Urothelium cell line (cell line): ENCODE measurements at regions not wholly inside any gene's neighbourhood (a gene's known extent, or its start where the extent isn't known, plus 50 kb on each side); places are given as distances from the start of the nearest gene placed in this dataset.
A peak's percentile ranks its signal among the peaks of the same experiment; 100 is the strongest.

ENCODE experiments used
- DNase-seq: peaks from one replicate; pipeline ENCODE4 v3.0.0; 2011; ENCODE audit warnings: low spot score, mixed read lengths
- FAIRE-seq: peaks from 2 replicates; lab custom pipeline; 2011; peaks lifted over from hg19 to GRCh38; lab: Jason Lieb, UNC

GRCh38 chr4:117324851-117325491, 239.6 kb upstream of the TRAM1L1 start:
- peak; percentile 90 for FAIRE-seq
- DNase-seq: peak; percentile 63

GRCh38 chr4:117326091-117326490, 240.7 kb upstream of the TRAM1L1 start:
- DNase-seq (no peak), FAIRE-seq (no peak)

- no peak for FAIRE-seq
- DNase-seq: no peak
Observed at GRCh38 chr4:117327491-117327890, 242.1 kb upstream of the TRAM1L1 start.

- FAIRE-seq: no peak
- no peak for DNase-seq
Observed at GRCh38 chr4:117328333-117328732, 243.0 kb upstream of the TRAM1L1 start.

- FAIRE-seq (no peak), DNase-seq (no peak)
Observed at GRCh38 chr4:117331817-117332216, 246.4 kb upstream of the TRAM1L1 start.

- DNase-seq: no peak
- no peak for FAIRE-seq
Observed at GRCh38 chr4:117334451-117335188, 249.2 kb upstream of the TRAM1L1 start.

GRCh38 chr4:117357437-117357836, 272.1 kb upstream of the TRAM1L1 start:
- FAIRE-seq (no peak), DNase-seq (no peak)

GRCh38 chr4:117357866-117358265, 272.5 kb upstream of the TRAM1L1 start:
- no peak for FAIRE-seq

GRCh38 chr4:117370944-117371668, 285.7 kb upstream of the TRAM1L1 start:
- no peak for FAIRE-seq

More at GRCh38 chr4:117357866-117358265, 272.5 kb upstream of the TRAM1L1 start:
- DNase-seq: no peak

GRCh38 chr4:117375101-117375500, 289.7 kb upstream of the TRAM1L1 start:
- no peak for FAIRE-seq
- DNase-seq: no peak

More at GRCh38 chr4:117370944-117371668, 285.7 kb upstream of the TRAM1L1 start:
- DNase-seq: no peak

GRCh38 chr4:117376692-117377091, 291.3 kb upstream of the TRAM1L1 start:
- DNase-seq: no peak
- FAIRE-seq: no peak

GRCh38 chr4:117378942-117379341, 293.6 kb upstream of the TRAM1L1 start:
- no peak for DNase-seq
- FAIRE-seq: no peak

- FAIRE-seq: no peak
Observed at GRCh38 chr4:117383468-117383867, 298.1 kb upstream of the TRAM1L1 start.

GRCh38 chr4:117385526-117385925, 300.1 kb upstream of the TRAM1L1 start:
- DNase-seq: no peak
- no peak for FAIRE-seq

More at GRCh38 chr4:117383468-117383867, 298.1 kb upstream of the TRAM1L1 start:
- DNase-seq: no peak

GRCh38 chr4:117387072-117387471, 301.7 kb upstream of the TRAM1L1 start:
- FAIRE-seq: no peak

GRCh38 chr4:117400039-117400835, 314.9 kb upstream of the TRAM1L1 start:
- FAIRE-seq (no peak), DNase-seq (peak; percentile 43)

More at GRCh38 chr4:117387072-117387471, 301.7 kb upstream of the TRAM1L1 start:
- no peak for DNase-seq

GRCh38 chr4:117412661-117413060, 327.3 kb upstream of the TRAM1L1 start:
- FAIRE-seq: no peak

GRCh38 chr4:117417856-117418255, 332.5 kb upstream of the TRAM1L1 start:
- DNase-seq (no peak), FAIRE-seq (no peak)

More at GRCh38 chr4:117412661-117413060, 327.3 kb upstream of the TRAM1L1 start:
- no peak for DNase-seq

GRCh38 chr4:117420948-117421347, 335.6 kb upstream of the TRAM1L1 start:
- DNase-seq (no peak), FAIRE-seq (no peak)

GRCh38 chr4:117421706-117422105, 336.3 kb upstream of the TRAM1L1 start:
- FAIRE-seq: no peak
- DNase-seq: no peak

GRCh38 chr4:117422297-117422696, 336.9 kb upstream of the TRAM1L1 start:
- DNase-seq (no peak), FAIRE-seq (no peak)
